GM23338 (cell line): ENCODE measurements at regions not wholly inside any gene's neighbourhood (a gene's known extent, or its start where the extent isn't known, plus 50 kb on each side); places are given as distances from the start of the nearest gene placed in this dataset.

ENCODE experiments used
- ATAC-seq: fragments of 200-7000 bp; cut with Tn5 transposase; 3 replicates; pipeline ENCODE4 v1.9.1; 2020
- DNase-seq: peaks from one replicate; pipeline ENCODE4 v3.0.0-alpha.2; 2015; ENCODE audit warnings: low spot score
- H2AFZ ChIP-seq: fragments of 200-600 bp; sonication (generic); 2 replicates; pipeline ENCODE4 v1.8.0; 2016; ENCODE audit warnings: antibody characterized with exemption, mild to moderate bottlenecking, moderate library complexity
- H3F3A ChIP-seq: fragments of 200-600 bp; sonication (generic); replicated peaks from 2 replicates; pipeline ENCODE4 v1.8.0; 2017; ENCODE audit warnings: antibody characterized with exemption, mixed run types, low read depth
- H3K27ac ChIP-seq: fragments of 200-600 bp; sonication (generic); 2 replicates; pipeline ENCODE4 v1.6.1; 2016; ENCODE audit warnings: low read depth
- H3K27me3 ChIP-seq: fragments of 200-600 bp; sonication (generic); 2 replicates; pipeline ENCODE4 v1.8.0; 2016; ENCODE audit warnings: mild to moderate bottlenecking, mixed run types, moderate library complexity; ENCODE audit not compliant: insufficient read depth
- H3K36me3 ChIP-seq: fragments of 200-600 bp; sonication (generic); 2 replicates; pipeline ENCODE4 v1.8.0; 2016; ENCODE audit warnings: mild to moderate bottlenecking; ENCODE audit not compliant: insufficient read depth
- H3K4me1 ChIP-seq: fragments of 200-600 bp; sonication (generic); 2 replicates; pipeline ENCODE4 v1.8.0; 2016; ENCODE audit warnings: mild to moderate bottlenecking, moderate library complexity; ENCODE audit not compliant: insufficient read depth
- H3K4me2 ChIP-seq: fragments of 200-600 bp; sonication (generic); 2 replicates; pipeline ENCODE4 v1.7.1; 2017; ENCODE audit warnings: mixed run types
- H3K4me3 ChIP-seq: fragments of 200-600 bp; sonication (generic); 2 replicates; pipeline ENCODE4 v1.6.1; 2016; ENCODE audit warnings: mixed run types
- H3K79me2 ChIP-seq: fragments of 200-600 bp; sonication (generic); replicated peaks from 2 replicates; pipeline ENCODE4 v1.8.0; 2017; ENCODE audit warnings: mild to moderate bottlenecking; ENCODE audit not compliant: insufficient read depth
- H3K9me2 ChIP-seq: fragments of 200-600 bp; sonication (generic); 2 replicates; pipeline ENCODE4 v1.8.0; 2017; ENCODE audit not compliant: insufficient read depth
- H4K20me1 ChIP-seq: fragments of 200-600 bp; sonication (generic); replicated peaks from 2 replicates; pipeline ENCODE4 v1.8.0; 2017; ENCODE audit warnings: mild to moderate bottlenecking; ENCODE audit not compliant: insufficient read depth
- H3K27ac Mint-ChIP-seq: 2 replicates; pipeline ENCODE4 v1.8.0; 2020; ENCODE audit warnings: inconsistent platforms, mild to moderate bottlenecking, moderate library complexity, mixed read lengths
- H3K27me3 Mint-ChIP-seq: 3 replicates; pipeline ENCODE4 v1.8.0; 2022; ENCODE audit warnings: low read depth, mild to moderate bottlenecking, moderate library complexity, mixed read lengths, inconsistent platforms; ENCODE audit not compliant: insufficient read depth, poor library complexity
- H3K36me3 Mint-ChIP-seq: 3 replicates; pipeline ENCODE4 v1.8.0; 2021; ENCODE audit warnings: low read depth, mild to moderate bottlenecking, inconsistent platforms, moderate library complexity, mixed read lengths
- H3K4me1 Mint-ChIP-seq: 3 replicates; pipeline ENCODE4 v1.8.0; 2020; ENCODE audit warnings: mild to moderate bottlenecking, inconsistent platforms, mixed read lengths
- H3K4me3 Mint-ChIP-seq: 3 replicates; pipeline ENCODE4 v1.8.0; 2021; ENCODE audit warnings: moderate library complexity, mild to moderate bottlenecking, inconsistent platforms, mixed read lengths
- H3K9me3 Mint-ChIP-seq: 3 replicates; pipeline ENCODE4 v1.8.0; 2020; ENCODE audit warnings: moderate library complexity, mild to moderate bottlenecking, inconsistent platforms, mixed read lengths
- CREB1 ChIP-seq: fragments of 250-450 bp; sonication (Bioruptor Pico); IDR thresholded peaks from 2 replicates; pipeline ENCODE4 v1.5.0; 2020; ENCODE audit warnings: low read depth, mild to moderate bottlenecking, moderate library complexity
- CTCF ChIP-seq, 2 experiments: fragments of 200-600 bp in 1 of 2; sonication (generic) in 1 of 2; conservative IDR thresholded peaks; 2 replicates each; pipeline versions ENCODE4 v1.5.1 to v1.6.1; 2016 to 2017; ENCODE audit warnings: antibody characterized with exemption in 2 of 2, low read depth in 2 of 2, mild to moderate bottlenecking in 2 of 2, moderate library complexity in 1 of 2
- ETS1 ChIP-seq: IDR thresholded peaks from 2 replicates; pipeline ENCODE4 v1.6.1; 2016; ENCODE audit warnings: antibody characterized with exemption
- EZH2 ChIP-seq: fragments of 200-600 bp; sonication (generic); IDR thresholded peaks from one replicate; pipeline ENCODE4 v1.8.0; 2017; ENCODE audit warnings: antibody characterized with exemption, mild to moderate bottlenecking, low read depth; ENCODE audit not compliant: unreplicated experiment
- EZH2phosphoT487 ChIP-seq: fragments of 200-600 bp; sonication (generic); IDR thresholded peaks from one replicate; pipeline ENCODE4 v1.8.1; 2018; ENCODE audit warnings: antibody characterized with exemption; ENCODE audit not compliant: unreplicated experiment
- JUNB ChIP-seq: IDR thresholded peaks from one replicate; pipeline ENCODE4 v1.6.1; 2016; ENCODE audit warnings: antibody characterized with exemption; ENCODE audit not compliant: unreplicated experiment
- NANOG ChIP-seq: IDR thresholded peaks from 2 replicates; pipeline ENCODE4 v1.6.1; 2016; ENCODE audit warnings: antibody characterized with exemption, borderline replicate concordance
- POLR2AphosphoS5 ChIP-seq: IDR thresholded peaks from 2 replicates; pipeline ENCODE4 v1.6.1; 2016; ENCODE audit warnings: antibody characterized with exemption, low read depth
- REST ChIP-seq: IDR thresholded peaks from one replicate; pipeline ENCODE4 v1.6.1; 2018; ENCODE audit warnings: antibody characterized with exemption; ENCODE audit not compliant: unreplicated experiment
- STAT1 ChIP-seq: IDR thresholded peaks from one replicate; pipeline ENCODE4 v1.6.1; 2016; ENCODE audit warnings: antibody characterized with exemption; ENCODE audit not compliant: unreplicated experiment
- ZNF114 ChIP-seq: fragments of 250-450 bp; sonication (Bioruptor Pico); IDR thresholded peaks from 2 replicates; pipeline ENCODE4 v1.5.0; 2020; ENCODE audit warnings: mild to moderate bottlenecking, moderate library complexity
- ZNF331 ChIP-seq: fragments of 250-450 bp; sonication (Bioruptor Pico); IDR thresholded peaks from 2 replicates; pipeline ENCODE4 v1.5.0; 2020; ENCODE audit warnings: low read depth, mild to moderate bottlenecking, moderate library complexity
- ZNF462 ChIP-seq: fragments of 250-450 bp; sonication (Bioruptor Pico); IDR thresholded peaks from 2 replicates; pipeline ENCODE4 v1.5.0; 2020; ENCODE audit warnings: mild to moderate bottlenecking, moderate library complexity

- peaks cover 7% of the 10 kb centered on the region for H3K27me3 Mint-ChIP-seq
- no peaks in the 10 kb centered on the region for H4K20me1 ChIP-seq
- H3K4me3 ChIP-seq = no peak overlapping the region
- peaks cover 5% of the 10 kb centered on the region; the same call in 1 of the 2 replicates for H3K4me1 ChIP-seq
- H3K79me2 ChIP-seq = no peaks in the 10 kb centered on the region
- peaks cover 19% of the 10 kb centered on the region for H3K4me1 Mint-ChIP-seq
- H3F3A ChIP-seq = no peaks in the 10 kb centered on the region
- no peaks in the 10 kb centered on the region for H3K36me3 Mint-ChIP-seq
- H3K9me3 Mint-ChIP-seq = no peaks in the 10 kb centered on the region; the same call in 2 of the 3 replicates
- TF ChIP-seq POLR2AphosphoS5 = no peak
- TF ChIP-seq ZNF114 (CRISPR knock-in tag) = no peak
- TF ChIP-seq CTCF (conservative IDR thresholded peaks at IDR 0.05; ENCODE audit: low read depth in 2 of 2) = no peak
- no peak for TF ChIP-seq CREB1 (CRISPR knock-in tag)
- no peak for TF ChIP-seq REST
- TF ChIP-seq EZH2phosphoT487 = no peak
- no peak for TF ChIP-seq ZNF462 (CRISPR knock-in tag)
- TF ChIP-seq JUNB = no peak
- no peak for TF ChIP-seq STAT1
- no peak for TF ChIP-seq EZH2
- no peak for TF ChIP-seq ETS1
- no peak for TF ChIP-seq ZNF331
- TF ChIP-seq NANOG = no peak
- no peak overlapping the region for H3K4me2 ChIP-seq
- H2AFZ ChIP-seq = no peak overlapping the region
- ATAC-seq (no peak), DNase-seq (no peak)
- no peak overlapping the region for H3K27ac ChIP-seq
- H3K36me3 ChIP-seq = no peaks in the 10 kb centered on the region
- no peaks in the 10 kb centered on the region for H3K9me2 ChIP-seq
- H3K27me3 ChIP-seq = no peaks in the 10 kb centered on the region
- no peak overlapping the region for H3K27ac Mint-ChIP-seq
- H3K4me3 Mint-ChIP-seq = no peak overlapping the region
These were observed 264.1 kb upstream of the FZD8 start for GRCh38 chr10:35906155-35906554.
